Upper lobe of left lung (tissue), 4 donors: ENCODE measurements at regions not wholly inside any gene's neighbourhood (a gene's known extent, or its start where the extent isn't known, plus 50 kb on each side); places are given as distances from the start of the nearest gene placed in this dataset.

Source experiments
- CTCF ChIP-seq, 6 experiments: fragments of 450-650 bp in 4 of 6; fragments of 200-600 bp in 2 of 6; sonication (generic) in 2 of 6; IDR thresholded peaks; one replicate each; pipeline ENCODE4 v1.5.1; 2016 to 2019; ENCODE audit warnings: antibody characterized with exemption in 6 of 6
- EP300 ChIP-seq, 4 donors: sonication (generic); formaldehyde crosslinking; IDR thresholded peaks; one replicate each; pipeline ENCODE4 v1.5.1; 2017; ENCODE audit warnings: antibody characterized with exemption in 4 of 4, control low read depth in 2 of 4
- POLR2A ChIP-seq, 4 donors: fragments of 450-650 bp; IDR thresholded peaks; one replicate each; pipeline ENCODE4 v1.5.1; 2016 to 2017; ENCODE audit warnings: antibody characterized with exemption in 4 of 4, mild to moderate bottlenecking in 2 of 4
- POLR2AphosphoS5 ChIP-seq, 2 donors: sonication (generic); formaldehyde crosslinking; IDR thresholded peaks; one replicate each; pipeline ENCODE4 v1.5.1; 2017; ENCODE audit warnings: antibody characterized with exemption in 2 of 2

- TF ChIP-seq POLR2AphosphoS5 (IDR thresholded peaks at IDR 0.05) (no peak), CTCF (IDR thresholded peaks at IDR 0.05) (no peak), POLR2A (IDR thresholded peaks at IDR 0.05) (no peak), EP300 (IDR thresholded peaks at IDR 0.05) (no peak)
These were observed 252.2 kb upstream of the IGF1R start for GRCh38 chr15:98395974-98396610.
